ENCODE measurements at regions not wholly inside any gene's neighbourhood (a gene's known extent, or its start where the extent isn't known, plus 50 kb on each side); places are given as distances from the start of the nearest gene placed in this dataset.

DNA sequence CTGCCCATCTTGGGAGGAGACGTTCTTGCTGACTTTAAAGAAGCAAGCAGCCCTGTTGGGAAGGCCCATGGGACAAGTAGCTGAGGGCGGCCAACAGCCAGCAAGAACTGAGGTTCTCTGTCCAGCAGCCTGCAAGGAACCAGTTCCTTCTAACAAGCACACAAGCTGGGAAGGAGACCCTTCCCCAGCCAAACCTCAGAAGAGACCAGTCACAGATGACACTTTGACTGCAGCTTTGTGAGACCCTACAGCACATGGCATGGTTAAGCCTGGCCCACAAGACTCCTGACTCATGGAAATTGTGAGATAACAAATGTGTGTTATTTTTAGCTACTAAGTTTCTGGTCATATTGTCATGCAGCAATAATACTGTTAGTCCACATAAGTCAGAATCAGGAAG lies 99.9 kb downstream of the PRLHR start (continued):
- TF ChIP-seq, protein P1, sequence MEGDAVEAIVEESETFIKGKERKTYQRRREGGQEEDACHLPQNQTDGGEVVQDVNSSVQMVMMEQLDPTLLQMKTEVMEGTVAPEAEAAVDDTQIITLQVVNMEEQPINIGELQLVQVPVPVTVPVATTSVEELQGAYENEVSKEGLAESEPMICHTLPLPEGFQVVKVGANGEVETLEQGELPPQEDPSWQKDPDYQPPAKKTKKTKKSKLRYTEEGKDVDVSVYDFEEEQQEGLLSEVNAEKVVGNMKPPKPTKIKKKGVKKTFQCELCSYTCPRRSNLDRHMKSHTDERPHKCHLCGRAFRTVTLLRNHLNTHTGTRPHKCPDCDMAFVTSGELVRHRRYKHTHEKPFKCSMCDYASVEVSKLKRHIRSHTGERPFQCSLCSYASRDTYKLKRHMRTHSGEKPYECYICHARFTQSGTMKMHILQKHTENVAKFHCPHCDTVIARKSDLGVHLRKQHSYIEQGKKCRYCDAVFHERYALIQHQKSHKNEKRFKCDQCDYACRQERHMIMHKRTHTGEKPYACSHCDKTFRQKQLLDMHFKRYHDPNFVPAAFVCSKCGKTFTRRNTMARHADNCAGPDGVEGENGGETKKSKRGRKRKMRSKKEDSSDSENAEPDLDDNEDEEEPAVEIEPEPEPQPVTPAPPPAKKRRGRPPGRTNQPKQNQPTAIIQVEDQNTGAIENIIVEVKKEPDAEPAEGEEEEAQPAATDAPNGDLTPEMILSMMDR (IDR thresholded peaks at IDR 0.05 in 2 of 3, conservative IDR thresholded peaks at IDR 0.05 in 1 of 3; ENCODE audit: insufficient read depth in 2 of 3, low read depth in 1 of 3, low read length in 3 of 3), result no peak
- TF ChIP-seq SRF (CRISPR knock-in tag; IDR thresholded peaks at IDR 0.05) (no peak), CHD1 (IDR thresholded peaks at IDR 0.05; ENCODE audit: low read length) (no peak), ZNF551 (CRISPR knock-in tag; IDR thresholded peaks at IDR 0.05) (no peak), ZFP1 (CRISPR knock-in tag; IDR thresholded peaks at IDR 0.05) (no peak), ZNF347 (CRISPR knock-in tag; IDR thresholded peaks at IDR 0.05; ENCODE audit: low read depth) (no peak), STAG1 (CRISPR knock-in tag; IDR thresholded peaks at IDR 0.05; ENCODE audit: borderline replicate concordance) (no peak)
- TF ChIP-seq, protein P2, sequence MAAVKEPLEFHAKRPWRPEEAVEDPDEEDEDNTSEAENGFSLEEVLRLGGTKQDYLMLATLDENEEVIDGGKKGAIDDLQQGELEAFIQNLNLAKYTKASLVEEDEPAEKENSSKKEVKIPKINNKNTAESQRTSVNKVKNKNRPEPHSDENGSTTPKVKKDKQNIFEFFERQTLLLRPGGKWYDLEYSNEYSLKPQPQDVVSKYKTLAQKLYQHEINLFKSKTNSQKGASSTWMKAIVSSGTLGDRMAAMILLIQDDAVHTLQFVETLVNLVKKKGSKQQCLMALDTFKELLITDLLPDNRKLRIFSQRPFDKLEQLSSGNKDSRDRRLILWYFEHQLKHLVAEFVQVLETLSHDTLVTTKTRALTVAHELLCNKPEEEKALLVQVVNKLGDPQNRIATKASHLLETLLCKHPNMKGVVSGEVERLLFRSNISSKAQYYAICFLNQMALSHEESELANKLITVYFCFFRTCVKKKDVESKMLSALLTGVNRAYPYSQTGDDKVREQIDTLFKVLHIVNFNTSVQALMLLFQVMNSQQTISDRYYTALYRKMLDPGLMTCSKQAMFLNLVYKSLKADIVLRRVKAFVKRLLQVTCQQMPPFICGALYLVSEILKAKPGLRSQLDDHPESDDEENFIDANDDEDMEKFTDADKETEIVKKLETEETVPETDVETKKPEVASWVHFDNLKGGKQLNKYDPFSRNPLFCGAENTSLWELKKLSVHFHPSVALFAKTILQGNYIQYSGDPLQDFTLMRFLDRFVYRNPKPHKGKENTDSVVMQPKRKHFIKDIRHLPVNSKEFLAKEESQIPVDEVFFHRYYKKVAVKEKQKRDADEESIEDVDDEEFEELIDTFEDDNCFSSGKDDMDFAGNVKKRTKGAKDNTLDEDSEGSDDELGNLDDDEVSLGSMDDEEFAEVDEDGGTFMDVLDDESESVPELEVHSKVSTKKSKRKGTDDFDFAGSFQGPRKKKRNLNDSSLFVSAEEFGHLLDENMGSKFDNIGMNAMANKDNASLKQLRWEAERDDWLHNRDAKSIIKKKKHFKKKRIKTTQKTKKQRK (IDR thresholded peaks at IDR 0.05; ENCODE audit: borderline replicate concordance, low read depth, low read length), result no peak
- TF ChIP-seq, protein P3, sequence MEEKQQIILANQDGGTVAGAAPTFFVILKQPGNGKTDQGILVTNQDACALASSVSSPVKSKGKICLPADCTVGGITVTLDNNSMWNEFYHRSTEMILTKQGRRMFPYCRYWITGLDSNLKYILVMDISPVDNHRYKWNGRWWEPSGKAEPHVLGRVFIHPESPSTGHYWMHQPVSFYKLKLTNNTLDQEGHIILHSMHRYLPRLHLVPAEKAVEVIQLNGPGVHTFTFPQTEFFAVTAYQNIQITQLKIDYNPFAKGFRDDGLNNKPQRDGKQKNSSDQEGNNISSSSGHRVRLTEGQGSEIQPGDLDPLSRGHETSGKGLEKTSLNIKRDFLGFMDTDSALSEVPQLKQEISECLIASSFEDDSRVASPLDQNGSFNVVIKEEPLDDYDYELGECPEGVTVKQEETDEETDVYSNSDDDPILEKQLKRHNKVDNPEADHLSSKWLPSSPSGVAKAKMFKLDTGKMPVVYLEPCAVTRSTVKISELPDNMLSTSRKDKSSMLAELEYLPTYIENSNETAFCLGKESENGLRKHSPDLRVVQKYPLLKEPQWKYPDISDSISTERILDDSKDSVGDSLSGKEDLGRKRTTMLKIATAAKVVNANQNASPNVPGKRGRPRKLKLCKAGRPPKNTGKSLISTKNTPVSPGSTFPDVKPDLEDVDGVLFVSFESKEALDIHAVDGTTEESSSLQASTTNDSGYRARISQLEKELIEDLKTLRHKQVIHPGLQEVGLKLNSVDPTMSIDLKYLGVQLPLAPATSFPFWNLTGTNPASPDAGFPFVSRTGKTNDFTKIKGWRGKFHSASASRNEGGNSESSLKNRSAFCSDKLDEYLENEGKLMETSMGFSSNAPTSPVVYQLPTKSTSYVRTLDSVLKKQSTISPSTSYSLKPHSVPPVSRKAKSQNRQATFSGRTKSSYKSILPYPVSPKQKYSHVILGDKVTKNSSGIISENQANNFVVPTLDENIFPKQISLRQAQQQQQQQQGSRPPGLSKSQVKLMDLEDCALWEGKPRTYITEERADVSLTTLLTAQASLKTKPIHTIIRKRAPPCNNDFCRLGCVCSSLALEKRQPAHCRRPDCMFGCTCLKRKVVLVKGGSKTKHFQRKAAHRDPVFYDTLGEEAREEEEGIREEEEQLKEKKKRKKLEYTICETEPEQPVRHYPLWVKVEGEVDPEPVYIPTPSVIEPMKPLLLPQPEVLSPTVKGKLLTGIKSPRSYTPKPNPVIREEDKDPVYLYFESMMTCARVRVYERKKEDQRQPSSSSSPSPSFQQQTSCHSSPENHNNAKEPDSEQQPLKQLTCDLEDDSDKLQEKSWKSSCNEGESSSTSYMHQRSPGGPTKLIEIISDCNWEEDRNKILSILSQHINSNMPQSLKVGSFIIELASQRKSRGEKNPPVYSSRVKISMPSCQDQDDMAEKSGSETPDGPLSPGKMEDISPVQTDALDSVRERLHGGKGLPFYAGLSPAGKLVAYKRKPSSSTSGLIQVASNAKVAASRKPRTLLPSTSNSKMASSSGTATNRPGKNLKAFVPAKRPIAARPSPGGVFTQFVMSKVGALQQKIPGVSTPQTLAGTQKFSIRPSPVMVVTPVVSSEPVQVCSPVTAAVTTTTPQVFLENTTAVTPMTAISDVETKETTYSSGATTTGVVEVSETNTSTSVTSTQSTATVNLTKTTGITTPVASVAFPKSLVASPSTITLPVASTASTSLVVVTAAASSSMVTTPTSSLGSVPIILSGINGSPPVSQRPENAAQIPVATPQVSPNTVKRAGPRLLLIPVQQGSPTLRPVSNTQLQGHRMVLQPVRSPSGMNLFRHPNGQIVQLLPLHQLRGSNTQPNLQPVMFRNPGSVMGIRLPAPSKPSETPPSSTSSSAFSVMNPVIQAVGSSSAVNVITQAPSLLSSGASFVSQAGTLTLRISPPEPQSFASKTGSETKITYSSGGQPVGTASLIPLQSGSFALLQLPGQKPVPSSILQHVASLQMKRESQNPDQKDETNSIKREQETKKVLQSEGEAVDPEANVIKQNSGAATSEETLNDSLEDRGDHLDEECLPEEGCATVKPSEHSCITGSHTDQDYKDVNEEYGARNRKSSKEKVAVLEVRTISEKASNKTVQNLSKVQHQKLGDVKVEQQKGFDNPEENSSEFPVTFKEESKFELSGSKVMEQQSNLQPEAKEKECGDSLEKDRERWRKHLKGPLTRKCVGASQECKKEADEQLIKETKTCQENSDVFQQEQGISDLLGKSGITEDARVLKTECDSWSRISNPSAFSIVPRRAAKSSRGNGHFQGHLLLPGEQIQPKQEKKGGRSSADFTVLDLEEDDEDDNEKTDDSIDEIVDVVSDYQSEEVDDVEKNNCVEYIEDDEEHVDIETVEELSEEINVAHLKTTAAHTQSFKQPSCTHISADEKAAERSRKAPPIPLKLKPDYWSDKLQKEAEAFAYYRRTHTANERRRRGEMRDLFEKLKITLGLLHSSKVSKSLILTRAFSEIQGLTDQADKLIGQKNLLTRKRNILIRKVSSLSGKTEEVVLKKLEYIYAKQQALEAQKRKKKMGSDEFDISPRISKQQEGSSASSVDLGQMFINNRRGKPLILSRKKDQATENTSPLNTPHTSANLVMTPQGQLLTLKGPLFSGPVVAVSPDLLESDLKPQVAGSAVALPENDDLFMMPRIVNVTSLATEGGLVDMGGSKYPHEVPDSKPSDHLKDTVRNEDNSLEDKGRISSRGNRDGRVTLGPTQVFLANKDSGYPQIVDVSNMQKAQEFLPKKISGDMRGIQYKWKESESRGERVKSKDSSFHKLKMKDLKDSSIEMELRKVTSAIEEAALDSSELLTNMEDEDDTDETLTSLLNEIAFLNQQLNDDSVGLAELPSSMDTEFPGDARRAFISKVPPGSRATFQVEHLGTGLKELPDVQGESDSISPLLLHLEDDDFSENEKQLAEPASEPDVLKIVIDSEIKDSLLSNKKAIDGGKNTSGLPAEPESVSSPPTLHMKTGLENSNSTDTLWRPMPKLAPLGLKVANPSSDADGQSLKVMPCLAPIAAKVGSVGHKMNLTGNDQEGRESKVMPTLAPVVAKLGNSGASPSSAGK (IDR thresholded peaks at IDR 0.05), result peak; percentile 87
- TF ChIP-seq, protein P4, sequence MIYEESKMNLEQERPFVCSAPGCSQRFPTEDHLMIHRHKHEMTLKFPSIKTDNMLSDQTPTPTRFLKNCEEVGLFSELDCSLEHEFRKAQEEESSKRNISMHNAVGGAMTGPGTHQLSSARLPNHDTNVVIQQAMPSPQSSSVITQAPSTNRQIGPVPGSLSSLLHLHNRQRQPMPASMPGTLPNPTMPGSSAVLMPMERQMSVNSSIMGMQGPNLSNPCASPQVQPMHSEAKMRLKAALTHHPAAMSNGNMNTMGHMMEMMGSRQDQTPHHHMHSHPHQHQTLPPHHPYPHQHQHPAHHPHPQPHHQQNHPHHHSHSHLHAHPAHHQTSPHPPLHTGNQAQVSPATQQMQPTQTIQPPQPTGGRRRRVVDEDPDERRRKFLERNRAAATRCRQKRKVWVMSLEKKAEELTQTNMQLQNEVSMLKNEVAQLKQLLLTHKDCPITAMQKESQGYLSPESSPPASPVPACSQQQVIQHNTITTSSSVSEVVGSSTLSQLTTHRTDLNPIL (CRISPR knock-in tag; IDR thresholded peaks at IDR 0.05), result no peak

Measured in K562 (cell line).